ENCODE measurements at regions not wholly inside any gene's neighbourhood (a gene's known extent, or its start where the extent isn't known, plus 50 kb on each side); places are given as distances from the start of the nearest gene placed in this dataset.

DNA sequence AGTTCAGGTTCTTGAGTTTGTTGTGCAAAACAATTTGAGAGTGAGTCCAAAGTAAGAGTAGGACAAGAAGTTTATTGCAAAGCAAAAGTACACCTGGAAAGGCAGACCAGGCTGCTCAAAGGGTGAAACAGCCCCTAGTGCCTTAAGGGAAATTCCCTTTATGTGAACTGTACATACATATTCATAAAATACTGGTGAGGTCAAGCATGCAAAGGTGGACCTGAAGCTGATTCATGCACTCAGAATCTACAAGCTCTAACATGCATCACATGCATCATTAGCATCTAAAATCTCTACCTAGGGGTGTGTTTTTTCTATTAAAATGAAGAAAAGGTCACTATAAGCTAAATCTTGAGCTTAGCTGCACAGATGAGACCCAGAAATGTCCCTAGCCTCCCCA is 266.9 kb downstream of the SPATA18 start:
- TF ChIP-seq CTCF (IDR thresholded peaks at IDR 0.05 in 4 of 5, conservative IDR thresholded peaks at IDR 0.05 in 1 of 5): no peak
- TF ChIP-seq POLR2A (IDR thresholded peaks at IDR 0.05): no peak
